OCI-LY7 (cell line): ENCODE measurements at regions not wholly inside any gene's neighbourhood (a gene's known extent, or its start where the extent isn't known, plus 50 kb on each side); places are given as distances from the start of the nearest gene placed in this dataset.

Experiments used
- CTCF ChIP-seq: fragments of 200-600 bp; sonication (generic); conservative IDR thresholded peaks from 2 replicates; pipeline ENCODE4 v1.5.1; 2014; ENCODE audit warnings: mild to moderate bottlenecking, antibody characterized with exemption, low read length, moderate library complexity, mixed read lengths
- EZH2phosphoT487 ChIP-seq: fragments of 200-600 bp; sonication (generic); IDR thresholded peaks from 2 replicates; pipeline ENCODE4 v1.6.1; 2018; ENCODE audit warnings: low read depth, borderline replicate concordance, mild to moderate bottlenecking, mixed run types, antibody characterized with exemption, low read length, moderate library complexity, mixed read lengths

GRCh38 chr7:49060743-49061142 is 136.4 kb downstream of the CDC14C start:
- TF ChIP-seq CTCF (no peak), EZH2phosphoT487 (no peak)
